ENCODE measurements at regions not wholly inside any gene's neighbourhood (a gene's known extent, or its start where the extent isn't known, plus 50 kb on each side); places are given as distances from the start of the nearest gene placed in this dataset.

GRCh38 chr1:188426561-188426960 is 1597.8 kb downstream of the PLA2G4A start:
- TF ChIP-seq CTCF (IDR thresholded peaks at IDR 0.05) (no peak), RFX5 (IDR thresholded peaks at IDR 0.05) (no peak), POLR2A (IDR thresholded peaks at IDR 0.05; ENCODE audit: low read length) (no peak), REST (IDR thresholded peaks at IDR 0.05) (no peak), USF2 (IDR thresholded peaks at IDR 0.05) (no peak), RAD21 (conservative IDR thresholded peaks at IDR 0.05 in 1 of 2, IDR thresholded peaks at IDR 0.05 in 1 of 2) (no peak), CHD2 (IDR thresholded peaks at IDR 0.05; ENCODE audit: low read length, partially characterized antibody) (no peak), EHMT2 (IDR thresholded peaks at IDR 0.05; ENCODE audit: low read depth) (no peak), RCOR1 (IDR thresholded peaks at IDR 0.05; ENCODE audit: low read depth, low read length) (no peak), BCL3 (IDR thresholded peaks at IDR 0.05) (no peak), CEBPB (IDR thresholded peaks at IDR 0.05) (no peak), HOXA7 (CRISPR knock-in tag; IDR thresholded peaks at IDR 0.05) (no peak), PBX3 (IDR thresholded peaks at IDR 0.05) (no peak)

Data from A549 (cell line).